ENCODE measurements at regions not wholly inside any gene's neighbourhood (a gene's known extent, or its start where the extent isn't known, plus 50 kb on each side); places are given as distances from the start of the nearest gene placed in this dataset.

DNA sequence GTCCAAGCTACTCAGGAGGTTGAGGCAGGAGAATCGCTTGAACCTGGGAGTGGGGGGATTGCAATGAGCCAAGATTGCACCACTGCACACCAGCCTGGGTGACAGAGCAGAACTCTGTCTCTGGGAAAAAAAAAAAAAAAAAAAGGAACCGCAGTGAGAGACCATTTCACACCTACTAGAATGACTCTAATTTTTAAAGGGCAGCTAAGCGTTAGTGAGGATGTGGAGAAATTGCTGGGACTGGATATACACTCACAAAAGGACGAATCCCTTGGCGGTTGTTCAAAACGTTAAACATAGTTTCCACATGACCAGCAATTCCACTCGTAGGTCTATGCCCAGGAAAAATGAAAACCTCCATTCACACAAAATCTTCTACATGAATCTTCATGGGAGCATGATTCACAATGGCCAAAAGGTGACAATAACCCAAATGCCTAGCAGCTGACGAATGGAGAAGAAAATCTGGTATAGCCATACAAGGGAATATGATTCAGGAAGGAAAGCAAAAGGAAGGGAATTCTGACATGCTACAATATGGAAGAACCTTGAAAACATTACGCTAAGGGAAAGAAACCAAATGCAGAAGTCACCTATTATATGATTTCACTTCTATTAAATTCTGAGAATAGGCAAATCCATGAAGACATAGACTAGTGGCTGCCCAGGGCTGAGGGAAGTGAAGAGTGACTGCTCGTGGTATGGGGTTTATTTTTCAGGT lies 127.0 kb downstream of the CHSY1 start:
- DNase-seq (ENCODE audit: low read depth): peak; percentile 15

DNA sequence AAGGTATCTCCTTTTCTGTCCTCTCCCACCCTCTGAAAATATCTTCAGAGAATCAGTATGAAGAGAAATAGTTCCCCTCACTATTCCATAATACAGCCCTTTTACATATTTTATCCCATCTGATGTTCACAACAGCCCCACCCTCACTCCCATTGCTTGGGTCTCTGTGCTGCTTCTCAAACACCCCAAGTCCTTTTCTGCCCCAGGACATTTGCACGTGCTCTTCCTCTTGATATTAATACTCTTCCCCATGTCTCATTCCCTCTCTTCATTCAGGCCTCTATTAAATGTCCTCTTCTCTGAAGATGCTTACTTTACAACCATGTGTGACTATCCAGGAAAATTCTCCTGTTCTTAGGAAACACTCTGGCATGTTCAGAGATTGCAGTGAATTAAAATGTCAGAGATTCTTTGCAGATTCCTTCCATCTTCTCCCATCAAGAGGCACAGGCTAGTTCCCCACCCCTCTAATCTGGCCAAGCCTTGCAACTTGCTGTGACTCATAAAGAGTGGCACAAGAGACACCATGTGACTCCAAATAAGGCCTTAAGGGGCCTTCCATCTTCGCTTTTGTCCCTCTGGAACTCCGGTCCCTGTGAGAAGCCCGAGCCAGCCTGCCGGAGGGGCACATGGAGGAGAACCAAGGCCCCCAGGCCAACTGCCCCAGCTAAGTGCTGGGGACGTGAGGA lies 128.5 kb downstream of the CHSY1 start:
- no peak for DNase-seq (ENCODE audit: low read depth)

DNA sequence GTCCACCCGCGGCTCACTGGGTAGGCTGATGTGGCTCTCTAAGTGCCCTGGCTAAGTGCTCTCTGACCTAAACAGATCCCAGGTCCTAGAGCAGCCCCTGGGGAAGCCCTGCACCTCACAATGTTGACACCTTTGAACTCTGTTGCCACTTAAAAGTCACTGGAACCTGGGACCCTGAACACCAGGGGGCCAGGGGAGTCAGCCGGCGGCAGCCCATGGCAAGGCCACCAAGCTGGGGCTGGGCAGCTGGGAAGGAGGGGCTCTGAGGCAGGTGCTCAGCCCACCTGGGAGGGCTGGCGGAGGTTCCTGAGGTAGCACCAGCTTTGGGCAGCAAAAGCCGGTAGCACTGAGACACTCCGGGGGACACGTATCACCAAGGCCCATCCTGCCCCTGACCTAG lies 129.0 kb downstream of the CHSY1 start:
- no peak for DNase-seq (ENCODE audit: low read depth)

DNA sequence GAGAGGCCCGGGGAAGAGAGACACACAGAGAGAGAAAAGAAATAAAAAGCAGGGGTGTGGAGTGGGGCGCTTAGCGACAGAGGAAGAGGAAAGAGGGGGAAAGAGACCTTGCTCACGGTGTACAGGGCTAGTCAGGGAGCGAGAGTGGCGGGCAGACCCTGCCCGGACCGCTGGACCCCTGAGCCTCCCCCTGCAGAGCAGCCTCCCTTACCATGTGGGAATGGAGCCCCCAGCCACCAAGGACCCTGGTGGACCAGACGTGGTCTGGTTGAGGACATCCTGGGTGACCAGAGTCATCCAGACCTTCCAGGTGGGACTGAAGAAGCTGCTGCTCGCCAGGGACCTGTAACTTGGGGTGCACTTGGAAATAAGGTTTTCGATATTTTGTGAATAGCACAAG lies 129.6 kb downstream of the CHSY1 start:
- no peak for DNase-seq (ENCODE audit: low read depth)

DNA sequence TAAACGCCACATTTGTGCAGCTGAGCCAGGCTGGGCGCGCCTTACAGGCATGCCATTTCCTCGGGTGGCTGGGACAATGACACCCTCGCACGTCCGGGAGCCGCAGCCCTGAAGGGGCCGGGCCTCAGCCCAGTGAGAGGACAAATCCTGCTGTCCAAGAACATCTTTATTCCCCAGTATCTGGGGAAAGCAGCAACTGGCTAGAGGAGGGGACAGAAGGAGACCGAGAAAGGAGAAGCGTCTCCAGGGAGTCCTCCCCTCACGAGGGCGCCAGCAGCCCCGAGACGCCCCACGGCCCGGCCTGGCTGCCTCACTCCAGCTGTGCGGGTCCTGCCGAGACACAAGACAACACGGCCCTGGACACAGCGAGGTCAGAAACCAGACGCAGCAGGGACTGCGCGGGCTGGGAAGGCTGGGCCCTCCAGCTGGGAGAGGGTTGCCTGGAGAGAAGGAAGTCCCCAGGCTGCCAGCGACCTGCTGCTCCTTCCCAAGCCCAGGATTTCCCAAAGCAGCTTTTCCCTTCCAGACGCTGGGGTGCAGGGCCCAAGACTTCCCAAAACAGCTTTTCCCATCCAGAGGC lies 130.2 kb downstream of the CHSY1 start:
- no peak for DNase-seq (ENCODE audit: low read depth)

DNA sequence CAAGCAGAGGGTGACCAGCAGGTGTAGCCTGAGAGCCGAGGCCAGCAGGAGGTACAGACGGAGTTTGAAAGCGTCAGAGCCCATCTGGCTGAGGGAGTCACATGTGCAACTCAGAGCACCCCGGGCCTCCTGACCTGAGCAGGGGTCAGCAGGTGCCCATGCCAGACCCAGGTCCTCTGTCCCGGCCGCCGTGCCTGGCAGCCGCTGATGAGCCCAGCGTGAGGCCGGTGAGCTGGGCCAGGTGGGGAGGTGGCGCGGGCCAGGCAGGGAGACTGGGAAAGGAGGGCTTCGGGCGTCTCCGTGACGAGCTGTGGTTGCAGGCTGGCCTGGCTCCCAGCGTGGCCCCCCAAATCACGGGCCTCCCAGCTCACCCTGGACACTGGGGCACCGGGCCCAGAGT lies 130.9 kb downstream of the CHSY1 start:
- no peak for DNase-seq (ENCODE audit: low read depth)

DNA sequence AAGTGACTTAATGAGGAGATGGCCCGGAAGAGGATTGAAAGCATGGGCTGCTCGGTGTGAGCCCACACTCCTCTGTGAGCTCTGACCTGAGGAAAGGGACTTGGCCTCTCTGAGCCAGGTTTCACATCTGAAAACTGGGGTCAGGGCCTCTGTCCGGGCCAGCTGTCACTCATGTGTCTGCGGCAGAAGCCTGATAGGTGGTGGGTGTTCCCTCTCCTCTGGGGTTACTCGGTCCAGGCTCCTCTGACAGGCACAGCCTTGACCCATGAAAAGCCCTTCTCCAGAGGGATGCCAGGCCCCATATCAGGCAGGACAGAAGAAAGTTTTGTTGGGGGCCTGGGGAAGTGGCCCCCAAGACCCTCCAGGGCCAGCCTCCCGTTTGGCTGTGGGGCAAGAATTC lies 131.4 kb downstream of the CHSY1 start:
- no peak for DNase-seq (ENCODE audit: low read depth)

Measured in LHCN-M2 (cell line).